GM13977 (cell line): ENCODE measurements at regions not wholly inside any gene's neighbourhood (a gene's known extent, or its start where the extent isn't known, plus 50 kb on each side); places are given as distances from the start of the nearest gene placed in this dataset.
"Not testable (repeated sequence)": the region's sequence is repeated elsewhere in the genome, so short reads cannot be mapped to it uniquely, and the experiment has no call there.

Source experiments
- DNase-seq: peaks from one replicate; pipeline ENCODE4 v3.0.0; 2012; ENCODE audit warnings: low spot score
- in situ Hi-C: fragments of 300-500 bp; cut with MboI; formaldehyde crosslinking; loops from one replicate; pipeline ENCODE4 v1.12.0; 2022; ENCODE audit warnings: low sequenced_read_pairs, low pct_unique_long_range_greater_than_20kb, mixed read lengths, inconsistent platforms; ENCODE audit not compliant: unreplicated experiment
- TF ChIP-seq, protein P1 (sequence below): IDR thresholded peaks from 2 replicates; pipeline ENCODE4 v1.5.1; 2012; ENCODE audit warnings: mild to moderate bottlenecking, control low read depth; ENCODE audit not compliant: insufficient read depth; ENCODE audit errors: extremely low read depth, missing control alignments

DNA sequence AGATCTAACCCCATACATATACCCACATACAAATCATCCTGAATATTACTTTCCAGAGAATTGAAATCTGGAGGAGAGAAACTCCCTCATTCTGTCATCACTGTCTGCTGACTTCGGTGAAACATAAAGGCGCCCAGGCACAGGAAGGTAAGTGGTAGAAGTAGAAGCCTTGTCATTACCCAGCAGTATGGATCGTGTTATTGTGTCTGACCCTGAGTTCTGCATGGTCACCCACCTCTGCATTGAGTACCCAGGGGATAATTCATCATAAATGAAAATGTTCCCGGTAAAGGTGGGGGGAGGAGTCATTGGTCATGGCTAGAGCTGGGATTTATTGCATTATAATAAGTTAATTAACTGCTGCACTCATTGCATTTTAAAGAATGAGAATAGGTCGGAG lies 342.6 kb upstream of the PKN2 start:
- in situ Hi-C loops = no loop called here
- DNase-seq = no peak
- TF ChIP-seq, protein P1, sequence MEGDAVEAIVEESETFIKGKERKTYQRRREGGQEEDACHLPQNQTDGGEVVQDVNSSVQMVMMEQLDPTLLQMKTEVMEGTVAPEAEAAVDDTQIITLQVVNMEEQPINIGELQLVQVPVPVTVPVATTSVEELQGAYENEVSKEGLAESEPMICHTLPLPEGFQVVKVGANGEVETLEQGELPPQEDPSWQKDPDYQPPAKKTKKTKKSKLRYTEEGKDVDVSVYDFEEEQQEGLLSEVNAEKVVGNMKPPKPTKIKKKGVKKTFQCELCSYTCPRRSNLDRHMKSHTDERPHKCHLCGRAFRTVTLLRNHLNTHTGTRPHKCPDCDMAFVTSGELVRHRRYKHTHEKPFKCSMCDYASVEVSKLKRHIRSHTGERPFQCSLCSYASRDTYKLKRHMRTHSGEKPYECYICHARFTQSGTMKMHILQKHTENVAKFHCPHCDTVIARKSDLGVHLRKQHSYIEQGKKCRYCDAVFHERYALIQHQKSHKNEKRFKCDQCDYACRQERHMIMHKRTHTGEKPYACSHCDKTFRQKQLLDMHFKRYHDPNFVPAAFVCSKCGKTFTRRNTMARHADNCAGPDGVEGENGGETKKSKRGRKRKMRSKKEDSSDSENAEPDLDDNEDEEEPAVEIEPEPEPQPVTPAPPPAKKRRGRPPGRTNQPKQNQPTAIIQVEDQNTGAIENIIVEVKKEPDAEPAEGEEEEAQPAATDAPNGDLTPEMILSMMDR = no peak

DNA sequence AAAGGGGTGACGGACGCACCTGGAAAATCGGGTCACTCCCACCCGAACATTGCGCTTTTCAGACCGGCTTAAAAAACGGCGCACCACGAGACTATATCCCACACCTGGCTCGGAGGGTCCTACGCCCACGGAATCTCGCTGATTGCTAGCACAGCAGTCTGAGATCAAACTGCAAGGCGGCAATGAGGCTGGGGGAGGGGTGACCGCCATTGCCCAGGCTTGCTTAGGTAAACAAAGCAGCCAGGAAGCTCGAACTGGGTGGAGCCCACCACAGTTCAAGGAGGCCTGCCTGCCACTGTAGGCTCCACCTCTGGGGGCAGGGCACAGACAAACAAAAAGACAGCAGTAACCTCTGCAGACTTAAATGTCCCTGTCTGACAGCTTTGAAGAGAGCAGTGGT lies 342.0 kb upstream of the PKN2 start:
- in situ Hi-C loops, DNase-seq: not testable (repeated sequence)

DNA sequence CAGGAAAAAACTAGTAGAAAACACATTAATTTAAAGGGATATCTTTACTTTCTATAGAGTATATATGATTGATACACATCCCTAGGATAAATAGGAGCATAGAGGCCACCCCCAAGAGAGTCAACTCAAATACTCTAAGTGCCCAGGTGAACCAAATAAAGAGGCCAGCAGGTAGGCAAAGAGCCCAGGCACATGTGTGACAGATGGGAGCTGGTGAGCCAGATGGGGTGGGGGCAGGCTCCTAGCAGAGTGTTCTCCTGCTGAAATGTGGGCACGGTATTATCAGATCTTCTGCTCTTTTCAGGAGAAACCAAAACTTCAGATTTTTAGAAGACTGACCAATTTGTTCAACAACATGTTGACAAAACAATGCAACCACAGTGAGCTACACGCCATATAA lies 333.4 kb upstream of the PKN2 start:
- no peak for DNase-seq
- TF ChIP-seq, protein P1 = no peak
- in situ Hi-C loops = no loop called here

DNA sequence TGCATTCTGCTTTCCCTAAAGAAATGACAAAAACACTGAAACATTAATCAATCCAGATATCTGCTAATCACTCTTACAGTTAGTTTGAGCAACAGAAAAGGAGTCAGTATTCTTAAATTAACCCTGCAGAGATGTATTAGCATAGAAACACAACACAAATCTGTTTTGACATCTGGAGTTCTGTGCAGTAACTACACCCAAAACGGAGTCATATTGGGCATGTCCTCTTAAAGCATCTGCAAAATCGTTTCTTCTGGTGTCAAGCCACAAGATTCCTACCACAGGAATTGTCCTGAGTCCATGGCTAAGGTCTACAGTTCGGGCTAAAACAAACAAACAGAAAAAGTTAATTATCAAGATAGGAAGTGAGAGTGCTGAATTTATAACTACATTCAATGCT lies 332.1 kb upstream of the PKN2 start:
- TF ChIP-seq, protein P1 = no peak
- DNase-seq = no peak
- in situ Hi-C loops = no loop called here

GRCh38 chr1:88354256-88354655 lies 329.8 kb upstream of the PKN2 start:
- DNase-seq = no peak
- TF ChIP-seq, protein P1 = no peak
- in situ Hi-C loops = no loop called here

DNA sequence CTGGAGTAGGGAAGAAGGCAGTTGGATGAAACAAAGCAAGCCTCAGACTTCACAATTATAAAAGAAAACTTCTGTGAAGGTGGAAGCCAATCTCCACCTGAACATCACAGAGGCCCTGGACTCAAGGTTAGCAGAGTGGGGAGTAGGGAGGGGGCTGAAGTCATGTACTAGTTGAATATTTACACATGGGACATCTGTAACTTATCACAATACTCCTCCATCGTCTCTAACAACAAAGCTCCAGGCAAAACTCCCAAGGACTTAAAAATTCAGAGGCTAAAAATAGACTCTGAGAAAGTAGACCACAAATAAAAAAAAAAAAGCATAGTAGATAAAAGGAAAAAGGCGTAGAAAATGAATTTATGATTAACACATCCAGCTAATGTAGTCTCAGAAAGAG lies 326.3 kb upstream of the PKN2 start:
- in situ Hi-C loops = no loop called here
- DNase-seq = no peak
- TF ChIP-seq, protein P1 = no peak

GRCh38 chr1:88371436-88372023 lies 312.5 kb upstream of the PKN2 start:
- TF ChIP-seq, protein P1 = no peak
- in situ Hi-C loops = no loop called here
- no peak for DNase-seq
